Mesenchymal stem cell (in vitro differentiated cells and primary cell): ENCODE measurements at regions not wholly inside any gene's neighbourhood (a gene's known extent, or its start where the extent isn't known, plus 50 kb on each side); places are given as distances from the start of the nearest gene placed in this dataset.

Source experiments
- DNase-seq: peaks from one replicate; pipeline ENCODE4 v3.0.0-alpha.2; 2013
- H2AFZ ChIP-seq: one replicate; pipeline ENCODE4 v1.6.1; 2013; ENCODE audit warnings: low read depth, mild to moderate bottlenecking, control low read depth, inconsistent platforms, low read length, moderate library complexity
- H2AK5ac ChIP-seq: 2 replicates; pipeline ENCODE4 v1.6.1; 2013; ENCODE audit warnings: low read length, moderate library complexity, mild to moderate bottlenecking, inconsistent platforms; ENCODE audit not compliant: severe bottlenecking
- H2BK120ac ChIP-seq: one replicate; pipeline ENCODE4 v1.6.1; 2013; ENCODE audit warnings: low read depth, mild to moderate bottlenecking, inconsistent platforms, low read length, moderate library complexity
- H2BK12ac ChIP-seq, 2 experiments: one replicate each; pipeline ENCODE4 v1.6.1; 2013; ENCODE audit warnings: inconsistent platforms in 2 of 2, low read length in 2 of 2, mild to moderate bottlenecking in 2 of 2, moderate library complexity in 2 of 2, control low read depth in 1 of 2
- H2BK15ac ChIP-seq: one replicate; pipeline ENCODE4 v1.6.1; 2013; ENCODE audit warnings: mild to moderate bottlenecking, low read depth, inconsistent platforms; ENCODE audit not compliant: poor library complexity, severe bottlenecking
- H2BK5ac ChIP-seq: 2 replicates; pipeline ENCODE4 v1.6.1; 2013; ENCODE audit warnings: low read depth, mild to moderate bottlenecking, low read length, control low read depth, inconsistent platforms; ENCODE audit not compliant: poor library complexity, severe bottlenecking
- H3K14ac ChIP-seq, 2 experiments: one replicate each; pipeline ENCODE4 v1.6.1; 2013; ENCODE audit warnings: inconsistent platforms in 2 of 2, low read length in 2 of 2, control low read depth in 1 of 2, mild to moderate bottlenecking in 1 of 2, moderate library complexity in 1 of 2
- H3K18ac ChIP-seq, 2 experiments: one replicate each; pipeline ENCODE4 v1.6.1; 2013; ENCODE audit warnings: inconsistent platforms in 2 of 2, low read length in 2 of 2, control low read depth in 1 of 2, low read depth in 1 of 2, mild to moderate bottlenecking in 1 of 2
- H3K23ac ChIP-seq, 2 experiments: one replicate each; pipeline ENCODE4 v1.6.1; 2013; ENCODE audit warnings: inconsistent platforms in 2 of 2, low read length in 2 of 2, mild to moderate bottlenecking in 2 of 2, moderate library complexity in 2 of 2, control low read depth in 1 of 2
- H3K27ac ChIP-seq: 2 replicates; pipeline ENCODE4 v1.5.1; 2013; ENCODE audit warnings: mild to moderate bottlenecking, moderate library complexity, low read length, control low read depth, inconsistent platforms; ENCODE audit not compliant: poor library complexity, severe bottlenecking
- H3K27me3 ChIP-seq, 2 experiments: 2 replicates each; pipeline versions ENCODE4 v1.6.1 to v1.7.0; 2013; ENCODE audit warnings: low read length in 2 of 2, mild to moderate bottlenecking in 2 of 2, moderate library complexity in 2 of 2, control low read depth in 1 of 2, inconsistent platforms in 1 of 2; ENCODE audit not compliant: control insufficient read depth in 1 of 2, insufficient read depth in 1 of 2
- H3K36me3 ChIP-seq, 2 experiments: 2 replicates each; pipeline versions ENCODE4 v1.6.1 to v1.7.0; 2013; ENCODE audit warnings: low read length in 2 of 2, control low read depth in 1 of 2, inconsistent platforms in 1 of 2, low read depth in 1 of 2, mild to moderate bottlenecking in 1 of 2; ENCODE audit not compliant: insufficient read depth in 2 of 2, control insufficient read depth in 1 of 2
- H3K4ac ChIP-seq, 2 experiments: one replicate each; pipeline ENCODE4 v1.6.1; 2013; ENCODE audit warnings: inconsistent platforms in 2 of 2, low read length in 2 of 2, mild to moderate bottlenecking in 2 of 2, moderate library complexity in 2 of 2, control low read depth in 1 of 2, low read depth in 1 of 2
- H3K4me1 ChIP-seq: 2 replicates; pipeline ENCODE4 v1.6.1; 2013; ENCODE audit warnings: low read depth, low read length, control low read depth; ENCODE audit not compliant: control insufficient read depth, insufficient read depth
- H3K4me2 ChIP-seq: 2 replicates; pipeline ENCODE4 v1.6.1; 2013; ENCODE audit warnings: low read length, mild to moderate bottlenecking, inconsistent platforms; ENCODE audit not compliant: poor library complexity, severe bottlenecking
- H3K4me3 ChIP-seq, 2 experiments: 2 replicates each; pipeline versions ENCODE4 v1.5.1 to v1.7.0; 2013; ENCODE audit warnings: low read length in 2 of 2, mild to moderate bottlenecking in 2 of 2, control low read depth in 1 of 2, low read depth in 1 of 2; ENCODE audit not compliant: insufficient read depth in 1 of 2
- H3K79me1 ChIP-seq: replicated peaks from 2 replicates; pipeline ENCODE4 v1.6.1; 2013; ENCODE audit warnings: mild to moderate bottlenecking, control low read depth, low read length, inconsistent platforms; ENCODE audit not compliant: poor library complexity, severe bottlenecking
- H3K9ac ChIP-seq: 2 replicates; pipeline ENCODE4 v1.7.0; 2013; ENCODE audit warnings: mild to moderate bottlenecking, low read length, moderate library complexity
- H3K9me3 ChIP-seq: 2 replicates; pipeline ENCODE4 v1.7.0; 2013; ENCODE audit warnings: mild to moderate bottlenecking, low read length; ENCODE audit not compliant: control insufficient read depth
- H4K8ac ChIP-seq: one replicate; pipeline ENCODE4 v1.6.1; 2013; ENCODE audit warnings: inconsistent platforms, mild to moderate bottlenecking, low read length, moderate library complexity
- H4K91ac ChIP-seq: one replicate; pipeline ENCODE4 v1.6.1; 2013; ENCODE audit warnings: mild to moderate bottlenecking, low read length, inconsistent platforms
- WGBS: methylation state at CpG from one replicate; pipeline ENCODE4 v1.1.7; 2013; ENCODE audit warnings: mixed read lengths; 5-methylcytosine and 5-hydroxymethylcytosine counted together

GRCh38 chr6:120392941-120393340 lies 941.3 kb downstream of the TBC1D32 start:
- no peak overlapping the region for H3K14ac ChIP-seq
- no peak overlapping the region for H2BK5ac ChIP-seq
- no peak overlapping the region for H2AK5ac ChIP-seq
- no peaks in the 10 kb centered on the region for H3K36me3 ChIP-seq
- no peak overlapping the region for H3K27ac ChIP-seq
- no peak overlapping the region for H2BK15ac ChIP-seq
- WGBS = no CpG with 5 or more reads among the region's 2 CpGs
- no peak overlapping the region for H3K23ac ChIP-seq
- no peaks in the 10 kb centered on the region for H3K27me3 ChIP-seq
- no peak overlapping the region for H2AFZ ChIP-seq
- H3K9ac ChIP-seq = no peak overlapping the region
- no peak overlapping the region for H4K91ac ChIP-seq
- H3K9me3 ChIP-seq = no peaks in the 10 kb centered on the region
- DNase-seq = peak; percentile 36
- H3K4me2 ChIP-seq = no peak overlapping the region
- no peak overlapping the region for H2BK12ac ChIP-seq
- no peak overlapping the region for H3K4me3 ChIP-seq
- H4K8ac ChIP-seq = no peak overlapping the region
- no peak overlapping the region for H3K18ac ChIP-seq
- no peaks in the 10 kb centered on the region for H3K4me1 ChIP-seq
- H2BK120ac ChIP-seq = no peak overlapping the region
- no peak overlapping the region for H3K4ac ChIP-seq
- H3K79me1 ChIP-seq = no peaks in the 10 kb centered on the region

DNA sequence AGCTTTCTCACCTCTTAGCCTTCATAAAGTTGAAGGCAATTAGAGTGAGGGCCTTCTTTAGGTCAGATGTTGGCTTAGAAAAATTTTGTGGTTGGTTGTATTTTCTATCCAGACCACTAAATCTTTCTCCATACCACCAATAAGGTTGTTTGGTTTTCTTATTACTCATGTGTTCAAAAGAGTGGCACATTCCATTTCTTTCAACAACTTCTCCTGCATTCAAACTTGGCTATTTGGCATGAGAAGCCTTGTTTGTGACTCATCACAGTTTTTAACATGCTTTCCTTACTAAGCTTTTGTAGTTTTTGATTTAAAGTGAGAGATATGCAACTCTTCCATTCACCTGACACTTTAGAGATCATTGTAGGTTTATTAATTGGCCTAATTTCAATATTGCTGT lies 949.6 kb downstream of the TBC1D32 start:
- Histone ChIP-seq H4K91ac (no peak overlapping the region), H3K36me3 (no peaks in the 10 kb centered on the region), H2BK15ac (no peak overlapping the region), H3K4ac (no peak overlapping the region), H4K8ac (no peak overlapping the region), H3K4me1 (no peaks in the 10 kb centered on the region), H3K79me1 (no peaks in the 10 kb centered on the region), H2BK5ac (no peak overlapping the region), H3K27me3 (no peaks in the 10 kb centered on the region), H3K9me3 (no peaks in the 10 kb centered on the region), H3K18ac (no peak overlapping the region), H3K4me2 (no peak overlapping the region), H2BK12ac (no peak overlapping the region), H2BK120ac (no peak overlapping the region), H3K23ac (no peak overlapping the region), H2AFZ (no peak overlapping the region), H3K27ac (no peak overlapping the region), H3K14ac (no peak overlapping the region), H3K9ac (no peak overlapping the region), H3K4me3 (no peak overlapping the region), H2AK5ac (no peak overlapping the region)
- no peak for DNase-seq

DNA sequence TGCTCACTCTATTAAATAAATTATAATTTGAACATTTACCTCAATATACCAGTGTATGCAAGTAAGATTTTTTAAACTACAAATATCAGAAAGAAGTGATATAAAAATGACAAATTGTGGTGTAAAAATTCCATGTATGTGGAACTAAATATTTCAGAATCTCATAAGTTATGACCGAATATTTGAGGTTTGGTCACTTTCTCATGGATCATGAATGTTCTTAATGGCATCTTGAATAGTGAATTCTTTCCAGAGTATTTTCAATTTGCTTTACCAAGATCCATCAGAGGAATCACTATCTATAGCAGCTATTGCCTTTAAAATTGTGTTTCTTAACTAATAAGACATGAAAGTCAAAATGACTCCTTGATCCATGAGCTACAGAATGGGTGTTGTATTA lies 950.6 kb downstream of the TBC1D32 start:
- H2BK15ac ChIP-seq = no peak overlapping the region
- H3K27me3 ChIP-seq = no peaks in the 10 kb centered on the region
- no peak overlapping the region for H3K9ac ChIP-seq
- H3K14ac ChIP-seq = no peak overlapping the region
- no peak overlapping the region for H2AK5ac ChIP-seq
- no peak overlapping the region for H3K4me3 ChIP-seq
- H3K23ac ChIP-seq = no peak overlapping the region
- no CpG with 5 or more reads among the region's 1 CpG for WGBS
- H3K18ac ChIP-seq = no peak overlapping the region
- no peak for DNase-seq
- H4K8ac ChIP-seq = no peak overlapping the region
- H3K36me3 ChIP-seq = no peaks in the 10 kb centered on the region
- no peaks in the 10 kb centered on the region for H3K79me1 ChIP-seq
- H3K4me2 ChIP-seq = no peak overlapping the region
- no peaks in the 10 kb centered on the region for H3K9me3 ChIP-seq
- H4K91ac ChIP-seq = no peak overlapping the region
- H3K4ac ChIP-seq = no peak overlapping the region
- no peak overlapping the region for H3K27ac ChIP-seq
- no peak overlapping the region for H2BK12ac ChIP-seq
- no peak overlapping the region for H2BK120ac ChIP-seq
- no peak overlapping the region for H2AFZ ChIP-seq
- H3K4me1 ChIP-seq = no peaks in the 10 kb centered on the region
- H2BK5ac ChIP-seq = no peak overlapping the region

DNA sequence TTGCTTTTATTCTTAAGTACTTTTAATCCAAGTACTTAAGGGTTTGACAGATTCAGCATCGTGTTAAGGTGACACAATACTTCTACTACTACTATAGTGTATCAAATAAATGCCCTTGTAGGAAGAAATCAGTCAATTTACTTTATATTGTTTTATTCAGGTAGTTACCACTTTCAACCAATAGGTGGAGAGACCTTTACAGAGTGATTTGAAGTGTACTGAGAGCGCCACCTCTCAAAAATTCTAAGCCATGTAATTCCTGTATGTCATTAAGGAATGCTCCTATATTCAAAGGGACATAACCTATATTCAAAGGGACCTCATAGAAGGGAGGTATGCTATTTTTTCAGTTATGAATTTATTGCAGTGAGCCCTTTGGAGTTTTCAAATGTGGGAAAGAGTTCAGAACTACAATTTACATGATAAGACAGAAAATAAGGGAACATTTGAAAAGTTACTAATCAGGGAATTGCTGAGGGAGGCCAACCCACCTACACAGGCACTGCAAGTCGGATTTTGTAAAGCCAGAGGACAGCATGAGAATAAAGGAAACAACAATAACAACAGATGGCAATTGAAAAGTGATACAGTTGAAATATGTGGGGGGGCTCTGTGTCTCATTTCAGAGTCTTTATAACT lies 955.6 kb downstream of the TBC1D32 start:
- Histone ChIP-seq H3K18ac (no peak overlapping the region), H3K4me3 (no peak overlapping the region), H3K27me3 (no peaks in the 10 kb centered on the region), H3K4me1 (no peaks in the 10 kb centered on the region), H2BK120ac (no peak overlapping the region), H2BK5ac (no peak overlapping the region), H2AFZ (no peak overlapping the region), H3K14ac (no peak overlapping the region), H3K36me3 (no peaks in the 10 kb centered on the region), H3K79me1 (no peaks in the 10 kb centered on the region), H4K91ac (no peak overlapping the region), H2AK5ac (no peak overlapping the region), H3K4me2 (no peak overlapping the region), H4K8ac (no peak overlapping the region), H3K9ac (no peak overlapping the region), H3K23ac (no peak overlapping the region), H3K27ac (no peak overlapping the region), H3K9me3 (no peaks in the 10 kb centered on the region), H2BK12ac (no peak overlapping the region), H2BK15ac (no peak overlapping the region), H3K4ac (no peak overlapping the region)
- no CpG with 5 or more reads among the region's 3 CpGs for WGBS
- DNase-seq = peak; percentile 49
